ENCODE measurements at regions not wholly inside any gene's neighbourhood (a gene's known extent, or its start where the extent isn't known, plus 50 kb on each side); places are given as distances from the start of the nearest gene placed in this dataset.
"Not testable (repeated sequence)": the region's sequence is repeated elsewhere in the genome, so short reads cannot be mapped to it uniquely, and the experiment has no call there.

- no peak for TF ChIP-seq CTCF (IDR thresholded peaks at IDR 0.05)
Measured at GRCh38 chr5:174636094-174636493, 88.3 kb upstream of the MSX2 start.

GRCh38 chr5:174642816-174643405 is 81.5 kb upstream of the MSX2 start:
- Histone ChIP-seq H3K4me3 (no peak overlapping the region), H3K4me1 (no peaks in the 10 kb centered on the region), H3K27ac (no peak overlapping the region), H3K9me3 (peaks cover 0 to 5% of the 10 kb centered on the region in 2 donors), H3K27me3 (no peaks in the 10 kb centered on the region), H3K36me3 (no peaks in the 10 kb centered on the region)
- no peak for DNase-seq (ENCODE audit: low spot score in 2 of 2)
- intact Hi-C loops (cut with DNase I): no loop called here
- no peak for TF ChIP-seq CTCF (IDR thresholded peaks at IDR 0.05)

More at GRCh38 chr5:174636094-174636493, 88.3 kb upstream of the MSX2 start:
- DNase-seq (ENCODE audit: low spot score in 2 of 2): no peak
- Histone ChIP-seq H3K36me3 (no peaks in the 10 kb centered on the region), H3K27ac (no peak overlapping the region), H3K9me3 (no peaks in the 10 kb centered on the region), H3K4me1 (no peaks in the 10 kb centered on the region), H3K27me3 (no peaks in the 10 kb centered on the region), H3K4me3 (no peak overlapping the region)
- intact Hi-C loops (cut with DNase I): no loop called here

- DNase-seq (ENCODE audit: low spot score in 2 of 2): no peak
- no peaks in the 10 kb centered on the region for H3K27me3 ChIP-seq
- no peak for TF ChIP-seq CTCF (IDR thresholded peaks at IDR 0.05)
- no peaks in the 10 kb centered on the region for H3K36me3 ChIP-seq
- intact Hi-C loops (cut with DNase I): no loop called here
- no peak overlapping the region for H3K4me3 ChIP-seq
- H3K4me1 ChIP-seq: no peaks in the 10 kb centered on the region
- peaks cover 0 to 5% of the 10 kb centered on the region in 2 donors for H3K9me3 ChIP-seq
- no peak overlapping the region for H3K27ac ChIP-seq
Measured at GRCh38 chr5:174644436-174644835, 79.9 kb upstream of the MSX2 start.

GRCh38 chr5:174644923-174645322 is 79.5 kb upstream of the MSX2 start:
- H3K9me3 ChIP-seq: peaks cover 0 to 5% of the 10 kb centered on the region in 2 donors
- no peak overlapping the region for H3K27ac ChIP-seq
- H3K4me1 ChIP-seq: no peaks in the 10 kb centered on the region
- no peak overlapping the region for H3K4me3 ChIP-seq
- H3K36me3 ChIP-seq: no peaks in the 10 kb centered on the region
- no peak for TF ChIP-seq CTCF (IDR thresholded peaks at IDR 0.05)
- intact Hi-C loops (cut with DNase I): no loop called here
- H3K27me3 ChIP-seq: no peaks in the 10 kb centered on the region
- no peak for DNase-seq (ENCODE audit: low spot score in 2 of 2)

GRCh38 chr5:174645677-174646076 is 78.7 kb upstream of the MSX2 start:
- no peak for TF ChIP-seq CTCF (IDR thresholded peaks at IDR 0.05)
- H3K27ac ChIP-seq: no peak overlapping the region
- intact Hi-C loops (cut with DNase I): no loop called here
- H3K4me3 ChIP-seq: no peak overlapping the region
- no peaks in the 10 kb centered on the region for H3K4me1 ChIP-seq
- no peak for DNase-seq (ENCODE audit: low spot score in 2 of 2)
- no peaks in the 10 kb centered on the region for H3K27me3 ChIP-seq
- H3K36me3 ChIP-seq: no peaks in the 10 kb centered on the region
- peaks cover 0 to 5% of the 10 kb centered on the region in 2 donors for H3K9me3 ChIP-seq

GRCh38 chr5:174648618-174649017 is 75.8 kb upstream of the MSX2 start:
- intact Hi-C loops (cut with DNase I); H3K9me3 ChIP-seq: not testable (repeated sequence)

More at GRCh38 chr5:174648618-174649017, 75.8 kb upstream of the MSX2 start:
- not testable (repeated sequence) for H3K27me3 ChIP-seq; DNase-seq (ENCODE audit: low spot score in 2 of 2); H3K27ac ChIP-seq; H3K36me3 ChIP-seq; H3K4me1 ChIP-seq; H3K4me3 ChIP-seq
